ENCODE measurements at regions not wholly inside any gene's neighbourhood (a gene's known extent, or its start where the extent isn't known, plus 50 kb on each side); places are given as distances from the start of the nearest gene placed in this dataset.
"Not testable (repeated sequence)": the region's sequence is repeated elsewhere in the genome, so short reads cannot be mapped to it uniquely, and the experiment has no call there.

DNA sequence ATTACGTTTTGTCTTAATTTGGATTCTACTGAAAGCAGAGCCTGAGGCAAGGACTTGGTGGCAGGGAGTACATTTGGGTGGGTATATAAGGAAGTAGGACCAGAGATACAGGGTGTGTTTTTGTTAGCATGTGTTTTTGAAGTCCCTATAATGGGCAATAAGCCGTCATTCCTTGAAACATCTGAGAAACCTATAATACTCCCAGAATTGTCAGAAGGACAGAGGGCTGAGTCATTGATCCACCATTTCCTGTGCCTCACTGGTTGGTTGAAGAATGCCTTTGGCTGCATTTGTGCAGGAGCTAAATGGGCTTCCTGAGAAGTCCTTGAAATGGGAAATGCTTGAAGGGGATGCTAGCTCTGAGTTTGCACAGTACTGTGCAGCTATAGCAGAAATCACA lies 281.8 kb upstream of the ZEB2 start:
- H3K4me3 ChIP-seq (ENCODE audit: low read length), result no peak overlapping the region
- DNase-seq (ENCODE audit: low read depth, low spot score), result no peak

DNA sequence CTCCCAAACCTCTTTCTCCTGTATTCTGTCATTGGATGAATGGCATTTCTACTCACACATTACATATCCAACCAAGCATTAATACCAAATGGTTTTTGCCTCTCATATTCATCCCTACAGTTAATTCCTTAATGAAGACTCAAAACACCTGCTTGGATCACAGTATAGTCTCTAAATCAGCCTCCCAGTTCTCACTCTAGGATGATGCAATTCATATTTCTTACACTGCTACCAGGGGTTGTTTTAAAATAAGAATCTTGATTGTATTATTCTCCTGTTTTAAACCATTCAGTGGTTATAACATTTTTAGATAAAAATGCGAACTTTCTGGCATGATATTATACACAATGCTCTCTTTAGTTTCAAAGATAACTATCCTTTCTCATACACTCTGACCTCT lies 281.4 kb upstream of the ZEB2 start:
- no peak for DNase-seq (ENCODE audit: low read depth, low spot score)

DNA sequence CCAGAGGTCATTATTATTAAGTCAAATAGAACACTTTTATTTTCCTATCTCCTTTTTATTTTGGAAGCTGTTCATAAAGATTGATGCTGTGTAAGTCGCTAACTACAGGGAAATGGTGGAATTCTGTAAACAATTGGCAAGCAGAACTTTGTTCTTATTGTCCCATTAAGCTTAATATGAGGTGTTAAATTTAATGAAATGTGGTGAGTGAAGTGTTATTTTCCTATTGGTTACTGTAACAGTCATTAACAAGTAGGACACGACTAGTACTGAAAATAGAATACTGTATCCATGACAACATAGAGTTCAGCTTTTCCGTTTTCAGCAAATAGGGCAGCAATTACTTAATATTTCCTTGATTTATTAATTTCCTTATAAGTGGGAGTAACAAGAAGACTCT lies 279.1 kb upstream of the ZEB2 start:
- no peak for DNase-seq (ENCODE audit: low read depth, low spot score)
- H3K4me3 ChIP-seq (ENCODE audit: low read length), result no peak overlapping the region

More for the DNA sequence above, 281.4 kb upstream of the ZEB2 start:
- H3K4me3 ChIP-seq (ENCODE audit: low read length), result no peak overlapping the region

DNA sequence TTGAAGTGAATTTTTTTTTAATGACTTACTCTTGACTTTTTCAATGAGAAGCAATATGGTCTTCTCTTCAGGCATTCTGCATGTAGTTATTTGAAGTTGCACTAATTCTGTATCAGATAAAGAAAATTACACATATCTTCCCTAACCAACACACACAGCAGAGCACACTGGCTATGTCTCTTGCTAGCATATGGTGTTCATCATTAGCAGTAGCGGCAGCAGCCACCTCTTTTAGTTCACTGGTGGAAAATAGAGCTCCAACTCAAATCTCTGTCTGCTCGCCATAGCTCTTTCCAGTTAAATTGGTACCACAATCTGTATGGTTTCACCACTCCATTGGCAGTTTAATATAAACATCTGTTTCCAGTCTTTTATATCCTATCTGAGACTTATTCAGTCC lies 278.1 kb upstream of the ZEB2 start:
- DNase-seq (ENCODE audit: low read depth, low spot score), result no peak
- no peak overlapping the region for H3K4me3 ChIP-seq (ENCODE audit: low read length)

DNA sequence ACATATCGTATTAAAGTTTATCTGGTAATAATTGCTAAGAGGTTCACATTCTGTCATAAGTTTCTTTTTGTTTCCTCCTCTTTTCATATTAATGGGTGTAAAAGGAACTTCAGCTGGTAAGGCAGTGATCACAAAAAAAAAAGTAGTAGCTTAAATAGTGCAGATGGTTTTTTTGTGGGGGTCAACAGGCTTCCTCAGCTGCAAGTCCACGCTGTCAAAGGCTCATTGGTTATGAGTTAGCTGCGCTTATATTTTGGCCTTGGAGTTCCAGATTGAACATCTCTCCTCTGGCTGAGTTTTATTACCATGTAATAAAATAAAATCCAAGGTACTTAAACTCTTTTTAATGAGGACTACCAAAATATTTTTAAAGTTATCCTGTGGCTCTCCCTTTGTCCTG lies 277.0 kb upstream of the ZEB2 start:
- no peak overlapping the region for H3K4me3 ChIP-seq (ENCODE audit: low read length)
- DNase-seq (ENCODE audit: low read depth, low spot score), result no peak

DNA sequence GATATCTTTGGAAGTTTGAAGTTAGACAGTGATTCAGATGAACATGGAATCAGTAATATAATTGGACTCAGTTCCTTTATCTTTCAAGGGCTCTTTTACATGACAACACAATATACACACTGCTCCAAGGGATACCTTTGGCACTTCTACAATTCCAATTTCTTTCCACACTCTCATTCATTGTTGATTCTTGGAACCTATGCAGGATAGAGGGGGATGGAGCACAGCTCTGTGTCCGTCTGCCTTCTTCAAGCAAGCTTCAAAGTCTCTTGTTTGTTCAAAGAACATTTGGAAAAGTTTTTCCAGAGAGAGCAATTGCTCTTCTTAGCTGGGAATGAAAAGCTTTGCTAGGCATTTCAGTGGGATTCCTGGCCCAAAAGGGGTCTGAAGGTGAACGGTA lies 276.2 kb upstream of the ZEB2 start:
- H3K4me3 ChIP-seq (ENCODE audit: low read length), result no peak overlapping the region
- DNase-seq (ENCODE audit: low read depth, low spot score), result no peak

DNA sequence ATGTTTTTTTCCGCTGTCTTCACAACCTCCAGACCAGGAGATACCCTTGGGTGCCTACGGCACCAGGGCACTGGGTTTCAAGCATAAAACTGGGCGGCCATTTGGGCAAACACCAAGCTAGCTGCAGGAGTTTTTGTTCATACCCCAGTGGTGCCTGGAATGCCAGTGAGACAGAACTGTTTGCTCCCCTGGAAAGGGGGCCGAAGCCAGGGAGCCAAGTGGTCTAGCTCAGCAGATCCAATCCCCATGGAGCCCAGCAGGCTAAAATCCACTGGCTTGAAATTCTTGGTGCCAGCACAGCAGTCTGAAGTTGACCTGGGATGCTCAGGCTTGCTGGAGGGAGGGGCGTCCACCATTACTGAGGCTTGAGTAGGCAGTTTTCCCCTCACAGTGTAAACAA lies 265.3 kb upstream of the ZEB2 start:
- H3K4me3 ChIP-seq (ENCODE audit: low read length), result no peak overlapping the region
- no peak for DNase-seq (ENCODE audit: low read depth, low spot score)

DNA sequence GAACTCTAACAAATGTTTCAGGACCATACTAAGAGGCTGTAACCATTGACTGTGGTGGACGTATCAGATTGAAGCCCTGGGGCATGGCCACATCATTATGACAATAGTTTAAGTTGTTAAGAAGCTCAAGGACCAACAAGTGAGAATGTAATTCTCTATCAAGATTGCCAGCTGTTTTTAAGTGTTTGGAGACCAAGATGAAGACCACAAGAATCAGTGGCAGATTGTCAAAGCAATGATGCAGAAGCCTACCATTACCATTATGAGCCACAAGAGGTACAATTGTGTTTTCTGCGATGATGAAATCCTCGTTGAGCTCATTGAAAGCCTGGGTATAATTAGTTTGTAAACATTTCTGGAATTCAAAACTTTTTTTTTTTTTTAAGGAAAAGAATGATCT lies 261.1 kb upstream of the ZEB2 start:
- no peak overlapping the region for H3K4me3 ChIP-seq (ENCODE audit: low read length)
- no peak for DNase-seq (ENCODE audit: low read depth, low spot score)

DNA sequence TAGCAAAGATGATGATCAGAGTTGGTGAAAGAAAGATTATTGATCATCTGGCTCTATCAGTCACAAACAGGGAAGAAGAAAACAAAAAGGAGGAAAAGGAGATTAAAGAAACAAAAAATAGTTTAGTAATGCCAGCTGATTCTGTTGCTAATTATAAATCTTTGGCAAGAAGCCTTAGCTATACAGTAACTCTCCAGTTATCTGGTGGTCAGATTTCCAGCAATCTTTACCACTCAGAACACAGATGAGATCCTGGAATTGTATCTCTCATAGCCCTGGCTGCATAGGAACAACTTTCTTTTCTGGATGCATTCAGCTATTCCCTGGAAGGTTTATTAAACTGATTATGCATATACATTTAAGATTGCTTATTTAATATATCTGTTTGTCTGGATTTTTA lies 256.8 kb upstream of the ZEB2 start:
- no peak for DNase-seq (ENCODE audit: low read depth, low spot score)
- no peak overlapping the region for H3K4me3 ChIP-seq (ENCODE audit: low read length)

DNA sequence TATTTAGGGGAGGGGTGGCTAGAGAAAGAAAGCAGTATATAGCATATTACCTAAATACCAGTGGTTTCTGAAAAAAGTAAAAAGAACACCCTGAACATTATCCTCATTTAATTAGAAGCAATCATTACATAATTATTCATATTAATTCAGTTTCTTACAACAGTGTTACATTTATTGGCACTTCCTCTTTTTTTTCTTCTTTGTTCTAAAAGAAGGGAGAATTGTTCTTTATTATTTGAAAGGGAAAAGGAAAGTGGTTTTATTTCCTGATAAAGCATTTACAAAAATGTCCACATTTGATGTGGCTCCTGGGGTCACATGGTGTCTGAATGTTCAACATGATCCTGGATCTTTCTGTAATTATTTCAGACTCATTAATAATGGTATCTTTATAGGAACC lies 254.9 kb upstream of the ZEB2 start:
- H3K4me3 ChIP-seq (ENCODE audit: low read length), result no peak overlapping the region
- no peak for DNase-seq (ENCODE audit: low read depth, low spot score)

DNA sequence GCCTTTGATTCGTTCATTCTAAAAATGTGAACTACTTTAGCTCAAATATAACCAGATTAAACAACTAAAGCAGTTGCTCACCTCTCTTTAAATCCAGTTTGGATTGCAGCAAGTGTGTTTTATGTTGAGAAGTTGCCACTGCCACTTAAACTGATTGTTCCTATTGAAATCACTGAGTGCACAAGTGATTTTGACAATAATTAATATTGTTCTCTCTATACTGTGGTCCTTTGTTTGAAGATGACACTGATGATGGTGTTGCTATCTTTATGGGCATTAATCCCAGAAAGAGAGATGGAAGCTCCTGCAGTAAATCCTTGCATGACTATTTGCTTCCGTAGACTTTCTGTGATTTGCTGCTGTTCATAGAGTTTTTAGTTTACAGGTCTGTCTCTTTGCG lies 251.4 kb upstream of the ZEB2 start:
- DNase-seq (ENCODE audit: low read depth, low spot score), result no peak
- H3K4me3 ChIP-seq (ENCODE audit: low read length), result no peak overlapping the region

DNA sequence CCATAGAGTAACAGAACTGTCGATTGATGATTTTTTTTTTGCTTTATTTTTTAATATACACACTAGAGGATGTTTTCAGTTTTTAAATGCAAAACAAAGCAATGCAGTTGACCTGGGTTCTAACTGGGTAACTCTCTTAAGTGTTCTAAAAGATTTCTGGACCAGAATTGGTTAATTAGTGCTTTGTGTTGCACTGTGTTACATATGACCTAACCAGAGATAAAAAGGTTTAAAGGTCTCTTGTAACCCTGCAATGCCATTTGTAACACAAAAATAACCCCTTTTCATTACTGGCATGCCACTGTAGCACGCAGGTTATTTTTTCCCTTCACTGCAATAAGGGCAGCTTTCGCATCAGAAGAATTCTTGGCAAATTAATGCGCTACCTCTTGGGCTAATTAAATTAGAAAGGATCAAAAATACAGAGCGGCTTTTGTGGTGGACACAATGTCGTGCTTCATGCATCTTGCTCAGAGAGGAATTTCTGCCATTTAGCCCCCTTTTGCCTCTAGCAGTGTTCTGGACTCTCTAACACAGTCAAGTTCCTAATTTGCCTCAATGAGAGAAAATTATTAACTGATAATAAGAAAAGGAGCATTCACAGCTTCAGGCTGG lies 250.8 kb upstream of the ZEB2 start:
- DNase-seq (ENCODE audit: low read depth, low spot score), result no peak
- no peak overlapping the region for H3K4me3 ChIP-seq (ENCODE audit: low read length)

DNA sequence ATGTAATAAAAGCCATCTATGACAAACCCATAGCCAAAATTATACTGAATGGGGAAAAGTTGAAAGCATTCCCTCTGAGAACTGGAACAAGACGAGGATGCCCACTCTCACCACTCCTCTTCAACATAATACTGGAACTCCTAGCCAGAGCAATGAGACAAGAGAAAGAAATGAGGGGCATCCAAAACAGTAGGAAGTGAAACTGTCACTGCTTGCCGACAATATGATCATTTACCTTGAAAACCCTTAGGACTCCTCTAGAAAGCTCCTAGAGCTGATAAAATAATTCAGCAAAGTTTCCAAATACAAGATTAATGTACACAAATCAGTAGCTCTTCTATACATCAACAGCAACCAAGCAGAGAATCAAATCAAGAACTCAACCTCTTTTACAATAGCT lies 241.0 kb upstream of the ZEB2 start:
- not testable (repeated sequence) for H3K4me3 ChIP-seq (ENCODE audit: low read length); DNase-seq (ENCODE audit: low read depth, low spot score)

DNA sequence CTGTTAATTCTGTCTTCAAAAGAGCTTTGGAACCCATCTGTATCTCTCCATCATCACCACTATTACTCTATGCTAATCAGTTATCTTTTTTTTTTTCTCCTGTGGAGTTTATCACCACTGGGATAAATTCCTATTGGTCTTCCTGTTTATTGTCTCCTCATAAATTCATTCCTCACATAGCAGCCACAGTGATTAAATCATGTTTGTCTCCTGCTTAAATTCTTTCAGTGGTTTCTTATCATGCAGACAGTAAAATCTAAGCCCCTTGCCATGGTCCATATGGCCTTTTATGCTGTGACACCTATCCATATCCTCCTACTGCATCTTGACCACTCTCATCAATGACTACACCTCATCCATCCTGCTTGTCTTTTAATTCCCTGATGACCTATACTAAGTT lies 239.8 kb upstream of the ZEB2 start:
- no peak overlapping the region for H3K4me3 ChIP-seq (ENCODE audit: low read length)
- DNase-seq (ENCODE audit: low read depth, low spot score), result no peak

DNA sequence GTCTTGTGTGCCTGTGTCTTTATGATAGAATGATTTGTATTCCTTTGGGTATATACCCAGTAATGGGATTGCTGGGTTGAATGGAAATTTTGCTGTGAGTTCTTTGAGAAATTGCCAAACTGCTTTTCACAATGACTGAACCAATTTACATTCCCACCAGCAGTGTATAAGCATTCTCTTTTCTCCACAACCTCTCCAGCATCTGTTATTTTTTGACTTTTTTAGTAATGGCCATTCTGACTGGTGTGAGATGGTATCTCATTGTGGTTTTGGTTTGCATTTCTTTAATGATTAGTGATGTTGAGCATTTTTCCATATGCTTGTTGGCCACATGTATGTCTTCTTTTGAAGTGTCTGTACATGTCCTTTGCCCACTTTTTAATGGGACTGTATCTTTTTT lies 238.3 kb upstream of the ZEB2 start:
- DNase-seq (ENCODE audit: low read depth, low spot score); H3K4me3 ChIP-seq (ENCODE audit: low read length): not testable (repeated sequence)

DNA sequence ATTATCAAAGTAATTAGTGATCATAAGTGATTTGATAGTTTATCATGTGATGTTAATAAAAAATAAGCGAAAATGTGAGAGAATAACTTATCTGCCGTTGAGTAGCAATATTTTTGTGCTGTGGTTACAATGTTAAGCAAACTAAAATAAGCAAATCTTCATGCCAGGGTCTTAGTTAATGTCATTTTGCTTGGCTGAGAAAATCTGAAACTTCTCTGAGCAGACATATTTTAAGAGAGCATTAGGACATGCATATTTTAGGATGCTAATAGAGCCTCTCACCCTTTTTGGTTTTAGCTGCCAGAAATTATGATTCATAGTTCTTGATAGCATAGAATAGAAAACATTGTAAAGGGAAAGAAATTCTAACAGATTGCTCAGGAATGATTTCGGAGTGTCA lies 233.5 kb upstream of the ZEB2 start:
- no peak for DNase-seq (ENCODE audit: low read depth, low spot score)
- H3K4me3 ChIP-seq (ENCODE audit: low read length), result no peak overlapping the region

DNA sequence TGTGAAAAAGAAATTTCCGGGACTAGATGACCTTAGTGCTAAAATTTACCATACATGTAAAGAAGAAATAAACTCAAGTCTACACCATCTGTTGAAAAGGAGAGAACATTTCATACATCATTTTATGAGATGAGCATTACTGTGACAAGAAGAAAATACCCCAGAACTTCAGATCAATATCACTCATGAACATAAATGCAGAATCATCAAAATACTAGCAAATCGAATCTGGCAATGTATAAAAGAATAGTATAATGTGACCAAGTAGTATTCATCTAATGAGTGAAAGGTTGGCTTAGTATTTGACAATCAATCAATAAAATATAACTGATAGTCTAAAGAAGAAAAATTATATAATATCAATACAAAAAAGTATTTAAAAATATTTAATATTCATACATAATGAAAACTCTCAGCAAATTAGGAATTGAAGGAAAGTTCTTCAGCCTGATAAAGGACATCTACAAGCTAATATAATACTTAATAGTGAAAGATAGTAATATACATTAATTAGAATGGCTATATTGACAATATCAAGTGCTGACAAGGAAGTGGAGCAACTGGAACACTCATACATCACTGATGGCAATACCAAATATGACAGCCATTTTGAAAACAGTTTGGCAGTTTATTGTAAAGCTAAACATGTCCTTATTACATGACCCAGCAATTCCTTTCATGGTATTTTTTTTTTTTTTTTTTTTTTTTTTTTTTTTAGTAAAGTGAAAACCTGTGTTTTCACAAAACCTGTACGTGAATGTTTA lies 231.4 kb upstream of the ZEB2 start:
- no peak overlapping the region for H3K4me3 ChIP-seq (ENCODE audit: low read length)
- DNase-seq (ENCODE audit: low read depth, low spot score), result no peak

DNA sequence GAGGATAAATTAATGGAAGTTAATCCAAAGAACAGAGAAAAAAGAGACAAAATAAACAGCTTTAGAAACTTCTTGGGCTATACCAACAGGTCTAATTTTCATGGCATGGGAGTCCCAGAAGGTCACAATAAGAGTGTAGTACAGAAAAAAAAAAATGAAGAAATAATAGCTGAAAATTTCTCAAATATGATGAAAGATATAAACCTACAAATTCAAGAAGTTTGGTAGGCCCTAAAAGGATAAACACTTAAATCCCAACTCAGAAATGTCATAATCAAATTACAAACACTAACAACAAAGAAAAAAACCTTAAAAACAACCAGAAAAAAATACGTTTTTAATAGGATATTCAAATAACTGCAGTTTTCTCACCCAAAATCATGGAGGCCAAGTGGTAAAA lies 229.3 kb upstream of the ZEB2 start:
- DNase-seq (ENCODE audit: low read depth, low spot score), result no peak
- H3K4me3 ChIP-seq (ENCODE audit: low read length), result no peak overlapping the region

DNA sequence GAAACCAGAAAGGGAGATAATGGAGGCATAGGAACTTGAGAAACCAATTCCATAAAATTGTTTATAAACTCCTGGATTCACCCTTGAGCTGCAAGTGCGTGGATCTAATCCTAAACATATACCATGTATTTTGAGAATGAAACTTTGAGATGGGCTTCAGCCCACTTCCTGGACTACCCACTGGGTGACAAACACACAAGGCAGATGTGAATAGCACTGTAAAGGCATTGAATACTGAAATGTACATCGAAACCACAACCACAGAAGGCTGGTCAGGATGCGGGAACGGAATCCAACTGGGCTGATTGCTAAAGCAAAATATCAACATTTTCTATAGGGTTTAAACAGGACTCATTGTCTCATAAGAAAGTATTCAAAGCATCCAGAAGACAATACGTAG lies 228.5 kb upstream of the ZEB2 start:
- no peak for DNase-seq (ENCODE audit: low read depth, low spot score)

DNA sequence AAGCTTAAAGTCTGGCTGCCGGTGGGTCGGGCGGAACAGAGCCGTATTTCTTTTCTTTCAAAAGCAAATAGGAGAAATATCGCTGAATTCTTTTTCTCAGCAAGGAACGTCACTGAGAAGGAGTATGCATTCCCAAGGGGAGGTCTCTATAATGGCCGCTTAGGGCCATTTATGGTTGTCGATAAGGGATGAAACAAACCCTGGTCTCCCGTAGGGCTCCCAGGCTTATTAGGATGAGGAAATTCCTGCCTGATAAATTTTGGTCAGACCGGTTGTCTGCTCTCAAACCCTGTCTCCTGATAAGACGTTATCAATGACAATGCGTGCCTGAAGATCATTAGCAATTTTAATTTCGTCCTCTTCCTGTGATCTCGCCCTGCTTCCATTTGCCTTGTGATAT lies 227.7 kb upstream of the ZEB2 start:
- DNase-seq (ENCODE audit: low read depth, low spot score), result no peak
- H3K4me3 ChIP-seq (ENCODE audit: low read length), result no peak overlapping the region

More for the DNA sequence above, 228.5 kb upstream of the ZEB2 start:
- no peak overlapping the region for H3K4me3 ChIP-seq (ENCODE audit: low read length)

DNA sequence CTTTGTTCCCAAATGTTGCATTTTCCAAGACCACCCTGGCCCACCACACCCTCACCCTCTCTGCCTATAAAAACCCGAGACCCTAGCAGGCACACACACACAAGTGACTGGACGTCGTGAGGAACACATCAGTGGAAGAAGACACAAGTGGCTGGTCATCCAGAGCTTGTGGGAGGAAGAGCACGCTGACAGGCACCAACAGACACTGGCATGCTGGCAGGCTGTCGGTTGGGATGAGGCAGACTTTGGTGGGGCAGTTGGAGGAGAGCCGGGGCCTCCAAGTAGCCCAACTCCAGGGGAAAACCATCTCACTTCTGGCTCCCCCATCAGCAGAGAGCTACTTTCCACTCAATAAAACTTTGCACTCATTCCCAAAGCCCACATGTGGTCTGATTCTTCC lies 225.5 kb upstream of the ZEB2 start:
- H3K4me3 ChIP-seq (ENCODE audit: low read length), result no peak overlapping the region
- DNase-seq (ENCODE audit: low read depth, low spot score), result no peak

Data from Jurkat, Clone E6-1 (cell line).